Medulla oblongata (tissue), 1 donor: ENCODE measurements at regions not wholly inside any gene's neighbourhood (a gene's known extent, or its start where the extent isn't known, plus 50 kb on each side); places are given as distances from the start of the nearest gene placed in this dataset.
"Not testable (repeated sequence)": the region's sequence is repeated elsewhere in the genome, so short reads cannot be mapped to it uniquely, and the experiment has no call there.

Experiments
- DNase-seq: peaks from one replicate; pipeline ENCODE4 v3.0.0-alpha.2; 2015; ENCODE audit errors: extremely low spot score

- DNase-seq = peak; percentile 46
Observed at GRCh38 chr2:221924576-221924975, 352.5 kb upstream of the EPHA4 start.

GRCh38 chr2:221915926-221916325, 343.8 kb upstream of the EPHA4 start:
- no peak for DNase-seq

GRCh38 chr2:221914334-221914880, 342.3 kb upstream of the EPHA4 start:
- DNase-seq = no peak

GRCh38 chr2:221911890-221912289, 339.8 kb upstream of the EPHA4 start:
- DNase-seq = no peak

GRCh38 chr2:221911321-221911720, 339.2 kb upstream of the EPHA4 start:
- DNase-seq = no peak

GRCh38 chr2:221908518-221908917, 336.4 kb upstream of the EPHA4 start:
- DNase-seq = no peak

- DNase-seq = no peak
Observed at GRCh38 chr2:221897718-221898117, 325.6 kb upstream of the EPHA4 start.

GRCh38 chr2:221896505-221897151, 324.5 kb upstream of the EPHA4 start:
- DNase-seq = peak; percentile 33

- DNase-seq = peak; percentile 6
Observed at GRCh38 chr2:221895366-221896121, 323.4 kb upstream of the EPHA4 start.

GRCh38 chr2:221893501-221893900, 321.4 kb upstream of the EPHA4 start:
- no peak for DNase-seq

- DNase-seq = not testable (repeated sequence)
Observed at GRCh38 chr2:221892006-221892405, 319.9 kb upstream of the EPHA4 start.

- DNase-seq = no peak
Observed at GRCh38 chr2:221883976-221884375, 311.9 kb upstream of the EPHA4 start.

GRCh38 chr2:221876016-221876415, 303.9 kb upstream of the EPHA4 start:
- DNase-seq = no peak

- no peak for DNase-seq
Observed at GRCh38 chr2:221874444-221874843, 302.3 kb upstream of the EPHA4 start.

- no peak for DNase-seq
Observed at GRCh38 chr2:221857719-221858118, 285.6 kb upstream of the EPHA4 start.

- no peak for DNase-seq
Observed at GRCh38 chr2:221853297-221853696, 281.2 kb upstream of the EPHA4 start.

- no peak for DNase-seq
Observed at GRCh38 chr2:221851531-221852045, 279.5 kb upstream of the EPHA4 start.

GRCh38 chr2:221850076-221850475, 278.0 kb upstream of the EPHA4 start:
- DNase-seq = no peak

GRCh38 chr2:221848286-221848685, 276.2 kb upstream of the EPHA4 start:
- DNase-seq = no peak

GRCh38 chr2:221845021-221845365, 272.9 kb upstream of the EPHA4 start:
- no peak for DNase-seq

GRCh38 chr2:221844212-221845020, 272.3 kb upstream of the EPHA4 start:
- no peak for DNase-seq

GRCh38 chr2:221836095-221836494, 264.0 kb upstream of the EPHA4 start:
- DNase-seq = peak; percentile 56
